HCT116 (cell line): ENCODE measurements at regions not wholly inside any gene's neighbourhood (a gene's known extent, or its start where the extent isn't known, plus 50 kb on each side); places are given as distances from the start of the nearest gene placed in this dataset.

Experiments used
- ATAC-seq: fragments of 200-7000 bp; cut with Tn5 transposase; 2 replicates; pipeline ENCODE4 v1.9.1; 2020; ENCODE audit warnings: mild to moderate bottlenecking, moderate library complexity
- BruUV-seq: library from RNA; stranded (reverse); fragments of 400-500 nt; replicated peaks from 2 replicates; lab custom pipeline; 2021; lab: Mats Ljungman, UMichigan
- CTCF ChIA-PET: fragments of 300-600 bp; sonication (Branson Sonifier 250); formaldehyde crosslinking; loops from one replicate; lab custom pipeline; 2021; ENCODE audit warnings: antibody characterized with exemption; lab: Charles Lee
- POLR2A ChIA-PET: fragments of 300-600, 350-600 bp; sonication (Branson Sonifier 250); formaldehyde crosslinking; loops from one replicate; lab custom pipeline; 2021; ENCODE audit warnings: antibody characterized with exemption; lab: Charles Lee
- RAD21 ChIA-PET, 2 experiments: fragments of 300-600 bp; sonication (Branson Sonifier 250); formaldehyde crosslinking; loops; one replicate each; lab custom pipeline; 2023; ENCODE audit warnings: low total read pairs in 2 of 2; ENCODE audit not compliant: uncharacterized antibody in 2 of 2, unreplicated experiment in 2 of 2, low non-redundant PET in 1 of 2; lab: Charles Lee
- DNase-seq: peaks from one replicate; pipeline ENCODE4 v3.0.0-alpha.2; 2010; ENCODE audit warnings: low read depth, low spot score
- H2AFZ ChIP-seq: fragments of 200-600 bp; shearing (Covaris generic), sonication (generic); 2 replicates; pipeline ENCODE4 v1.6.1; 2017; ENCODE audit warnings: low read depth, mixed run types, mixed read lengths, antibody characterized with exemption, low read length; ENCODE audit not compliant: poor library complexity, severe bottlenecking
- H3K27ac ChIP-seq: 2 replicates; pipeline ENCODE4 v1.5.1; 2012; ENCODE audit warnings: low read depth, low read length
- H3K27me3 ChIP-seq: fragments of 200-600 bp; sonication (generic); 2 replicates; pipeline ENCODE4 v1.6.1; 2016; ENCODE audit warnings: mixed run types, low read length, mixed read lengths; ENCODE audit not compliant: insufficient read depth
- H3K36me3 ChIP-seq, 2 experiments: fragments of 200-500 bp in 1 of 2; fragments of 200-600 bp in 1 of 2; sonication (Bioruptor generic) in 1 of 2; sonication (generic) in 1 of 2; 2 replicates each; pipeline versions ENCODE4 v1.5.1 to v1.6.1; 2014 to 2016; ENCODE audit warnings: low read length in 2 of 2, inconsistent platforms in 1 of 2, mixed read lengths in 1 of 2, mixed run types in 1 of 2; ENCODE audit not compliant: insufficient read depth in 2 of 2, control insufficient read depth in 1 of 2
- H3K4me1 ChIP-seq, 2 experiments: fragments of 200-600 bp in 1 of 2; sonication (generic) in 1 of 2; 2 replicates each; pipeline versions ENCODE4 v1.5.1 to v1.6.1; 2012 to 2017; ENCODE audit warnings: low read length in 2 of 2, inconsistent platforms in 1 of 2, mild to moderate bottlenecking in 1 of 2, mixed read lengths in 1 of 2, mixed run types in 1 of 2, moderate library complexity in 1 of 2; ENCODE audit not compliant: insufficient read depth in 2 of 2, control insufficient read depth in 1 of 2
- H3K4me2 ChIP-seq: fragments of 200-600 bp; sonication (generic); 2 replicates; pipeline ENCODE4 v1.6.1; 2017; ENCODE audit warnings: mixed run types, low read length, mixed read lengths
- H3K4me3 ChIP-seq, 2 experiments: fragments of 200-600 bp in 1 of 2; sonication (generic) in 1 of 2; replicated peaks in 1 of 2; 2 replicates each; pipeline ENCODE4 v1.5.1; 2011 to 2016; ENCODE audit warnings: low read length in 2 of 2, control low read depth in 1 of 2, low read depth in 1 of 2, mild to moderate bottlenecking in 1 of 2, mixed read lengths in 1 of 2, mixed run types in 1 of 2
- H3K79me2 ChIP-seq: fragments of 200-600 bp; sonication (generic); 2 replicates; pipeline ENCODE4 v1.6.1; 2017; ENCODE audit warnings: mild to moderate bottlenecking, mixed run types, low read length, moderate library complexity, mixed read lengths; ENCODE audit not compliant: insufficient read depth
- H3K9ac ChIP-seq: fragments of 200-600 bp; sonication (generic); 2 replicates; pipeline ENCODE4 v1.6.1; 2016; ENCODE audit warnings: low read length, mixed read lengths
- H3K9me2 ChIP-seq: fragments of 200-600 bp; sonication (generic), shearing (Covaris generic); 2 replicates; pipeline ENCODE4 v1.6.1; 2017; ENCODE audit warnings: mixed run types, mild to moderate bottlenecking, moderate library complexity; ENCODE audit not compliant: insufficient read depth
- H3K9me3 ChIP-seq, 2 experiments: fragments of 200-500 bp in 1 of 2; fragments of 200-600 bp in 1 of 2; sonication (Bioruptor generic) in 1 of 2; sonication (generic) in 1 of 2; 2 replicates each; pipeline ENCODE4 v1.6.1; 2014 to 2017; ENCODE audit warnings: low read length in 2 of 2, mixed read lengths in 2 of 2, inconsistent platforms in 1 of 2, low read depth in 1 of 2, mild to moderate bottlenecking in 1 of 2, mixed run types in 1 of 2, moderate library complexity in 1 of 2; ENCODE audit not compliant: control insufficient read depth in 1 of 2, insufficient read depth in 1 of 2
- H4K20me1 ChIP-seq: fragments of 200-600 bp; sonication (generic), shearing (Covaris generic); 2 replicates; pipeline ENCODE4 v1.6.1; 2017; ENCODE audit warnings: mixed run types, mild to moderate bottlenecking, moderate library complexity; ENCODE audit not compliant: insufficient read depth
- EZH2phosphoT487 ChIP-seq: fragments of 200-600 bp; IDR thresholded peaks from 2 replicates; pipeline ENCODE4 v1.6.1; 2018; ENCODE audit warnings: antibody characterized with exemption, borderline replicate concordance
- MAX ChIP-seq: IDR thresholded peaks from 2 replicates; pipeline ENCODE4 v1.6.1; 2012
- POLR2AphosphoS5 ChIP-seq: IDR thresholded peaks from 2 replicates; pipeline ENCODE4 v1.6.1; 2011; ENCODE audit warnings: mild to moderate bottlenecking, low read depth, low read length, moderate library complexity
- ZBTB33 ChIP-seq: IDR thresholded peaks from 2 replicates; pipeline ENCODE4 v1.6.1; 2011; ENCODE audit warnings: mild to moderate bottlenecking, low read length, moderate library complexity; ENCODE audit not compliant: insufficient replicate concordance; ENCODE audit errors: extremely low read depth
- intact Hi-C: fragments of 100-400 bp; cut with micrococcal nuclease; formaldehyde crosslinking; loops from 2 replicates; pipeline ENCODE4 v1.10.0; 2022

GRCh38 chr4:143097751-143098150, 87.0 kb upstream of the USP38 start:
- CTCF ChIA-PET = no interaction called here

GRCh38 chr4:143099693-143100092, 85.0 kb upstream of the USP38 start:
- Histone ChIP-seq H3K4me2 (no peak overlapping the region), H4K20me1 (no peaks in the 10 kb centered on the region), H3K79me2 (no peaks in the 10 kb centered on the region), H3K9me2 (no peaks in the 10 kb centered on the region), H3K27ac (no peak overlapping the region), H3K36me3 (no peaks in the 10 kb centered on the region), H2AFZ (no peak overlapping the region), H3K4me1 (no peaks in the 10 kb centered on the region), H3K27me3 (no peaks in the 10 kb centered on the region), H3K9ac (no peak overlapping the region), H3K9me3 (no peaks in the 10 kb centered on the region), H3K4me3 (no peak overlapping the region)
- TF ChIP-seq MAX (no peak), POLR2AphosphoS5 (no peak), EZH2phosphoT487 (no peak)
- BruUV-seq = no TSS peak
- POLR2A ChIA-PET = no interaction called here
- ATAC-seq = no peak
- intact Hi-C loops = no loop called here
- no peak for DNase-seq
- CTCF ChIA-PET = no interaction called here
- RAD21 ChIA-PET = no interaction called here

More at GRCh38 chr4:143097751-143098150, 87.0 kb upstream of the USP38 start:
- RAD21 ChIA-PET = no interaction called here
- Histone ChIP-seq H3K4me3 (no peak overlapping the region), H3K27ac (no peak overlapping the region), H4K20me1 (no peaks in the 10 kb centered on the region), H3K9ac (no peak overlapping the region), H3K36me3 (no peaks in the 10 kb centered on the region), H3K9me3 (no peaks in the 10 kb centered on the region), H2AFZ (no peak overlapping the region), H3K79me2 (no peaks in the 10 kb centered on the region), H3K4me1 (no peaks in the 10 kb centered on the region), H3K9me2 (no peaks in the 10 kb centered on the region), H3K27me3 (no peaks in the 10 kb centered on the region)
- intact Hi-C loops = no loop called here
- no peak for ATAC-seq
- POLR2A ChIA-PET = no interaction called here
- no peak for TF ChIP-seq ZBTB33
- TF ChIP-seq, all 23 proteins: peak for 0
- no TSS peak for BruUV-seq
- H3K4me2 ChIP-seq = no peak overlapping the region
- DNase-seq = no peak
